ENCODE measurements at regions not wholly inside any gene's neighbourhood (a gene's known extent, or its start where the extent isn't known, plus 50 kb on each side); places are given as distances from the start of the nearest gene placed in this dataset.

- no peaks in the 10 kb centered on the region for H4K20me1 ChIP-seq (ENCODE audit: insufficient read depth, low read length)
- H3K4me2 ChIP-seq (ENCODE audit: insufficient read depth, low read length) = no peak overlapping the region
- no peaks in the 10 kb centered on the region for H3K36me3 ChIP-seq (ENCODE audit: insufficient read depth, low read length)
- H2AFZ ChIP-seq (ENCODE audit: low read depth, low read length) = no peak overlapping the region
- peaks cover 13% of the 10 kb centered on the region for H3K9me3 ChIP-seq (ENCODE audit: insufficient read depth, low read length, severe bottlenecking)
- TF ChIP-seq EZH2 (IDR thresholded peaks at IDR 0.05; ENCODE audit: borderline replicate concordance, low read depth, low read length, severe bottlenecking) = no peak
- TF ChIP-seq, protein P1, sequence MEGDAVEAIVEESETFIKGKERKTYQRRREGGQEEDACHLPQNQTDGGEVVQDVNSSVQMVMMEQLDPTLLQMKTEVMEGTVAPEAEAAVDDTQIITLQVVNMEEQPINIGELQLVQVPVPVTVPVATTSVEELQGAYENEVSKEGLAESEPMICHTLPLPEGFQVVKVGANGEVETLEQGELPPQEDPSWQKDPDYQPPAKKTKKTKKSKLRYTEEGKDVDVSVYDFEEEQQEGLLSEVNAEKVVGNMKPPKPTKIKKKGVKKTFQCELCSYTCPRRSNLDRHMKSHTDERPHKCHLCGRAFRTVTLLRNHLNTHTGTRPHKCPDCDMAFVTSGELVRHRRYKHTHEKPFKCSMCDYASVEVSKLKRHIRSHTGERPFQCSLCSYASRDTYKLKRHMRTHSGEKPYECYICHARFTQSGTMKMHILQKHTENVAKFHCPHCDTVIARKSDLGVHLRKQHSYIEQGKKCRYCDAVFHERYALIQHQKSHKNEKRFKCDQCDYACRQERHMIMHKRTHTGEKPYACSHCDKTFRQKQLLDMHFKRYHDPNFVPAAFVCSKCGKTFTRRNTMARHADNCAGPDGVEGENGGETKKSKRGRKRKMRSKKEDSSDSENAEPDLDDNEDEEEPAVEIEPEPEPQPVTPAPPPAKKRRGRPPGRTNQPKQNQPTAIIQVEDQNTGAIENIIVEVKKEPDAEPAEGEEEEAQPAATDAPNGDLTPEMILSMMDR (IDR thresholded peaks at IDR 0.05; ENCODE audit: borderline replicate concordance, extremely low read depth, low read length, poor library complexity, severe bottlenecking) = no peak
- H3K4me3 ChIP-seq (ENCODE audit: low read depth in 1 of 2, low read length in 2 of 2) = no peak overlapping the region
- no peak overlapping the region for H3K27ac ChIP-seq (ENCODE audit: low read length)
- H3K79me2 ChIP-seq (ENCODE audit: insufficient read depth, low read length) = no peaks in the 10 kb centered on the region
- no peaks in the 10 kb centered on the region for H3K4me1 ChIP-seq (ENCODE audit: insufficient read depth, low read length)
- H3K9ac ChIP-seq (ENCODE audit: low read depth, low read length) = no peak overlapping the region
- ATAC-seq (ENCODE audit: insufficient read depth, low read depth) = no peak
- H3K27me3 ChIP-seq (ENCODE audit: insufficient read depth, low read length, poor library complexity) = peaks cover 5% of the 10 kb centered on the region
- no peak for DNase-seq
Measured at GRCh38 chr22:22995166-22995565, 75.2 kb upstream of the GNAZ start.

DNA sequence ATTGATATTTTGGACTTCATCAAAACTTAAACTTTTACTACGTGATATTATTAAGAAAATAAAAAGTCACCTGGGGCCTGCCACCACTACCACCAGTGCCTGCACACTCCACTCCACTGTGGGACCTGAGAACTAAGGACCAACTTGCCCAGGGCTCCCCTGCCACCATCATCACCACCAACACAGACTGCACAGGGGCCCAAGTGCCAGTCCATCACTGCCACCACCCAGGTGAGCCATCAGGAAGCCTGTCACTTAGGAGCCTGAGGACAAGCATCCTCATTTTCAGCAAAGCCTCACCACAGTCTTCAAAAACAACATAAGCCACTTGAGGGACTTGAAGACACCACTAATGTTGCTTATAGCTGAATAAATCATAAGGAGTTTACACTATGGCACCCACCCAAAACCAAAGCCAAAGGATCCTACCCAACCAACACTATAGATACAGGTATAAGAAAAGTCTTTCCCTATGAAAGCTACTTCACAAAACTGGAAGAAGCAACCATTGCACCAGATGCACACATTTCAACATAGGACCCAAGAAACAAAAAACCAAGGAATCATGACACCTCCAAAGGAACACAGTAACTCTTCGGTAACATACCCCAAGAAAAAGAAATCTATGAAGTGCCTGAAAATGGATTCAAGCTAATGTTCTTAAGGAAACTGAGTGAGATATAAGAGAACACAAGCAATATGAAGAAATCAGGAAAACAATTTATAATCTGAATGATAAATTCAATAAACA is 73.6 kb upstream of the GNAZ start:
- Histone ChIP-seq H3K27ac (ENCODE audit: low read length) (no peak overlapping the region), H2AFZ (ENCODE audit: low read depth, low read length) (no peak overlapping the region), H4K20me1 (ENCODE audit: insufficient read depth, low read length) (no peaks in the 10 kb centered on the region), H3K4me3 (ENCODE audit: low read depth in 1 of 2, low read length in 2 of 2) (no peak overlapping the region), H3K9ac (ENCODE audit: low read depth, low read length) (no peak overlapping the region), H3K79me2 (ENCODE audit: insufficient read depth, low read length) (no peaks in the 10 kb centered on the region), H3K27me3 (ENCODE audit: insufficient read depth, low read length, poor library complexity) (peaks cover 5% of the 10 kb centered on the region), H3K36me3 (ENCODE audit: insufficient read depth, low read length) (no peaks in the 10 kb centered on the region), H3K4me1 (ENCODE audit: insufficient read depth, low read length) (no peaks in the 10 kb centered on the region), H3K4me2 (ENCODE audit: insufficient read depth, low read length) (no peak overlapping the region), H3K9me3 (ENCODE audit: insufficient read depth, low read length, severe bottlenecking) (peaks cover 16% of the 10 kb centered on the region)
- no peak for DNase-seq
- TF ChIP-seq, protein P1 (IDR thresholded peaks at IDR 0.05; ENCODE audit: borderline replicate concordance, extremely low read depth, low read length, poor library complexity, severe bottlenecking) = no peak
- ATAC-seq (ENCODE audit: insufficient read depth, low read depth) = no peak

DNA sequence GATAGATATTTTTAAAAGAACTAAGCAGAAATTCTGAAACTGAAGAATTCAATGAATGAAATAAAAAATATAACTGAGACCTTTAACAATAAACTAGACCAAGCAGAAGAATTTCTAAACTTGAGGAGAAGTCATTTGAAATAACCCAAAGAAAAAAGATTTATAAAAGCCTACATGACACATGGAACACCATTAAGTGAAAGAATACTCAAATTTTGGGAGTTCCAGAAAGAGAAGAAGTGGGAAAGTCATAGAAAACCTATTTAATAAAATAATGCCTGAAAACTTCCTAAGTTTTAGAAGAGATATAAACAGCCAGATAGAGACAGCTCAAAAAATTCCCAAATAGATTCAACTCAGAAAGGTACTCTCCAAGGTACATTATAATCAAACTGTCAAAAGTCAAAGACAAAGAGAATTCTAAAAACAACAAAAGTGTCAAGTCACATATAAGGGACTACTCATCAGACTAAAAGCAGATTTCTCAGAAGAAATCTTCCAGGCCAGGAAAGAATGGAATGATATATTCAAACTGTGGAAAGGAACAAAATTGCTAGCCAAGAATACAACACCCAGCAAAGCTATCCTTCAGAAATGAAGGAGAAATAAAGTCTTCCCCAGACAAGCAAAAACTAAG is 72.9 kb upstream of the GNAZ start:
- Histone ChIP-seq H3K27me3 (ENCODE audit: insufficient read depth, low read length, poor library complexity) (peaks cover 5% of the 10 kb centered on the region), H3K9me3 (ENCODE audit: insufficient read depth, low read length, severe bottlenecking) (peaks cover 16% of the 10 kb centered on the region)

GRCh38 chr22:22997988-22998387 is 72.3 kb upstream of the GNAZ start:
- no peak overlapping the region for H3K27ac ChIP-seq (ENCODE audit: low read length)
- peaks cover 2% of the 10 kb centered on the region for H3K27me3 ChIP-seq (ENCODE audit: insufficient read depth, low read length, poor library complexity)
- no peak overlapping the region for H2AFZ ChIP-seq (ENCODE audit: low read depth, low read length)
- TF ChIP-seq EZH2 (IDR thresholded peaks at IDR 0.05; ENCODE audit: borderline replicate concordance, low read depth, low read length, severe bottlenecking) = no peak
- TF ChIP-seq, protein P1 (IDR thresholded peaks at IDR 0.05; ENCODE audit: borderline replicate concordance, extremely low read depth, low read length, poor library complexity, severe bottlenecking) = no peak
- DNase-seq = no peak
- no peaks in the 10 kb centered on the region for H3K79me2 ChIP-seq (ENCODE audit: insufficient read depth, low read length)
- no peaks in the 10 kb centered on the region for H3K4me1 ChIP-seq (ENCODE audit: insufficient read depth, low read length)
- H3K9ac ChIP-seq (ENCODE audit: low read depth, low read length) = no peak overlapping the region
- H3K4me3 ChIP-seq (ENCODE audit: low read depth in 1 of 2, low read length in 2 of 2) = no peak overlapping the region
- H3K9me3 ChIP-seq (ENCODE audit: insufficient read depth, low read length, severe bottlenecking) = peaks cover 16% of the 10 kb centered on the region
- H3K4me2 ChIP-seq (ENCODE audit: insufficient read depth, low read length) = no peak overlapping the region
- ATAC-seq (ENCODE audit: insufficient read depth, low read depth) = no peak
- no peaks in the 10 kb centered on the region for H4K20me1 ChIP-seq (ENCODE audit: insufficient read depth, low read length)
- H3K36me3 ChIP-seq (ENCODE audit: insufficient read depth, low read length) = no peaks in the 10 kb centered on the region

More for the DNA sequence above, 72.9 kb upstream of the GNAZ start:
- Histone ChIP-seq H2AFZ (ENCODE audit: low read depth, low read length) (no peak overlapping the region), H3K9ac (ENCODE audit: low read depth, low read length) (no peak overlapping the region), H3K27ac (ENCODE audit: low read length) (no peak overlapping the region), H3K36me3 (ENCODE audit: insufficient read depth, low read length) (no peaks in the 10 kb centered on the region), H3K79me2 (ENCODE audit: insufficient read depth, low read length) (no peaks in the 10 kb centered on the region), H3K4me1 (ENCODE audit: insufficient read depth, low read length) (no peaks in the 10 kb centered on the region), H4K20me1 (ENCODE audit: insufficient read depth, low read length) (no peaks in the 10 kb centered on the region), H3K4me2 (ENCODE audit: insufficient read depth, low read length) (no peak overlapping the region), H3K4me3 (ENCODE audit: low read depth in 1 of 2, low read length in 2 of 2) (no peak overlapping the region)
- no peak for TF ChIP-seq EZH2 (IDR thresholded peaks at IDR 0.05; ENCODE audit: borderline replicate concordance, low read depth, low read length, severe bottlenecking)
- ATAC-seq (ENCODE audit: insufficient read depth, low read depth) (no peak), DNase-seq (no peak)

Data from DND-41 (cell line).